Type B pancreatic cell (in vitro differentiated cells): ENCODE measurements at regions not wholly inside any gene's neighbourhood (a gene's known extent, or its start where the extent isn't known, plus 50 kb on each side); places are given as distances from the start of the nearest gene placed in this dataset.

Experiments
- DNase-seq: peaks from one replicate; pipeline ENCODE4 v3.0.0; 2021; ENCODE audit warnings: mixed read lengths; ENCODE audit not compliant: unreplicated experiment; ENCODE audit errors: extremely low spot score
- H3K27ac Mint-ChIP-seq: 2 replicates; pipeline ENCODE4 v1.8.0; 2021; ENCODE audit warnings: mild to moderate bottlenecking, mixed read lengths
- H3K27me3 Mint-ChIP-seq: 2 replicates; pipeline ENCODE4 v1.8.0; 2021; ENCODE audit warnings: mixed read lengths
- H3K36me3 Mint-ChIP-seq: 2 replicates; pipeline ENCODE4 v1.8.0; 2021; ENCODE audit warnings: mixed read lengths
- H3K4me1 Mint-ChIP-seq: one replicate; pipeline ENCODE4 v1.8.0; 2021; ENCODE audit warnings: mixed read lengths; ENCODE audit not compliant: unreplicated experiment
- H3K4me3 Mint-ChIP-seq: 2 replicates; pipeline ENCODE4 v1.8.0; 2021; ENCODE audit warnings: mild to moderate bottlenecking, mixed read lengths
- H3K9me3 Mint-ChIP-seq: 2 replicates; pipeline ENCODE4 v1.8.0; 2021; ENCODE audit warnings: mixed read lengths
- TF ChIP-seq, protein P1 (sequence below): fragments of 200-600 bp; sonication (generic); conservative IDR thresholded peaks from 2 replicates; pipeline ENCODE4 v1.5.0; 2021; ENCODE audit warnings: antibody characterized with exemption, mild to moderate bottlenecking

DNA sequence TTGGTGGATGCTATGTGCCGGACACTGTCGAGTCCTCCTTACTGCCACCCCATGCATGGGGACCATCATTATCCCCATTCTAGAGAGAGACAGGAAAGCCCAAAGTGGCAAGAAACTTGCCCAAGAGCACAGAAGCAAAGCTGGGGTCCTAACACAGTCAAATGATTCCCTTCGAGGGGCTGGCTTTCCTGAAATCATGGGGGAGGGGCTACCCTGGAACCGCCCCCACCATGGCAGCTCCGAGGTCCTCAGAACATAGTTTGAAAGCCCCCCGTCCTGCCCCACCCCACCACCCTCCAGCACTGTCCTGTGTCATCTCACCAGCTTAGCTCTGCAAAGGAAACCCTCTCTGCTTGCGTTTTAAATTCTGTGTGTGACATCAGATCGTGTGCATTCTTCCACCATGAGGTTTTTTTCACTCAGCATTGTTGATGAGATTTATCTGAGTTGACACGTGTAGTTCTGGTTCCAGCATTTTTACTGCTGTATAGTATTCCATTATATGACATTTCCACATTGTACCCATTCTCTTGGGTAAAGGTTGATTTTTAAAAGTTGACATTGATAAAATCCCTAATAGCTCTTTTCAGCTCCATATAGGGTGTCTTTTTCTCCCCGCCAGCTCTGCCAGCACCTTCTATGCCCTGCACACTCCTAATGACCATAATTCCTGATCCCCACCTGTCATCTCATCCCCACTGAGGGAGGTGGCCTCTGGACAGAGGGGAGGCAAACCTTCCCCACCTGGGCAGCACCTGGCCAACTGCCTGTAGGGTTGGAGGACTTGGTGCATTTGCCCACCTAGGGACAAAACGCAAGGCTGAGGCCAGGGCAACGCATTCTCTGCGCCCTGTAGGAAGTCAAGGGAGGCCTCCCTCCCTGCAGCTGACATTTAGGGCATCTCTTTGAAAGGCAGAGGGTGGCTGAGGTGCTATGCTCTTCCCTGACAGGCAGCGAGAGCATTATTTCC is 100.2 kb upstream of the GPR26 start:
- Mint-ChIP-seq H3K4me1 (no peaks in the 10 kb centered on the region), H3K27ac (no peak overlapping the region), H3K9me3 (no peaks in the 10 kb centered on the region), H3K27me3 (peaks cover 49% of the 10 kb centered on the region), H3K36me3 (no peaks in the 10 kb centered on the region), H3K4me3 (no peak overlapping the region)
- peak; percentile 49 for DNase-seq
- TF ChIP-seq, protein P1, sequence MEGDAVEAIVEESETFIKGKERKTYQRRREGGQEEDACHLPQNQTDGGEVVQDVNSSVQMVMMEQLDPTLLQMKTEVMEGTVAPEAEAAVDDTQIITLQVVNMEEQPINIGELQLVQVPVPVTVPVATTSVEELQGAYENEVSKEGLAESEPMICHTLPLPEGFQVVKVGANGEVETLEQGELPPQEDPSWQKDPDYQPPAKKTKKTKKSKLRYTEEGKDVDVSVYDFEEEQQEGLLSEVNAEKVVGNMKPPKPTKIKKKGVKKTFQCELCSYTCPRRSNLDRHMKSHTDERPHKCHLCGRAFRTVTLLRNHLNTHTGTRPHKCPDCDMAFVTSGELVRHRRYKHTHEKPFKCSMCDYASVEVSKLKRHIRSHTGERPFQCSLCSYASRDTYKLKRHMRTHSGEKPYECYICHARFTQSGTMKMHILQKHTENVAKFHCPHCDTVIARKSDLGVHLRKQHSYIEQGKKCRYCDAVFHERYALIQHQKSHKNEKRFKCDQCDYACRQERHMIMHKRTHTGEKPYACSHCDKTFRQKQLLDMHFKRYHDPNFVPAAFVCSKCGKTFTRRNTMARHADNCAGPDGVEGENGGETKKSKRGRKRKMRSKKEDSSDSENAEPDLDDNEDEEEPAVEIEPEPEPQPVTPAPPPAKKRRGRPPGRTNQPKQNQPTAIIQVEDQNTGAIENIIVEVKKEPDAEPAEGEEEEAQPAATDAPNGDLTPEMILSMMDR: no peak

DNA sequence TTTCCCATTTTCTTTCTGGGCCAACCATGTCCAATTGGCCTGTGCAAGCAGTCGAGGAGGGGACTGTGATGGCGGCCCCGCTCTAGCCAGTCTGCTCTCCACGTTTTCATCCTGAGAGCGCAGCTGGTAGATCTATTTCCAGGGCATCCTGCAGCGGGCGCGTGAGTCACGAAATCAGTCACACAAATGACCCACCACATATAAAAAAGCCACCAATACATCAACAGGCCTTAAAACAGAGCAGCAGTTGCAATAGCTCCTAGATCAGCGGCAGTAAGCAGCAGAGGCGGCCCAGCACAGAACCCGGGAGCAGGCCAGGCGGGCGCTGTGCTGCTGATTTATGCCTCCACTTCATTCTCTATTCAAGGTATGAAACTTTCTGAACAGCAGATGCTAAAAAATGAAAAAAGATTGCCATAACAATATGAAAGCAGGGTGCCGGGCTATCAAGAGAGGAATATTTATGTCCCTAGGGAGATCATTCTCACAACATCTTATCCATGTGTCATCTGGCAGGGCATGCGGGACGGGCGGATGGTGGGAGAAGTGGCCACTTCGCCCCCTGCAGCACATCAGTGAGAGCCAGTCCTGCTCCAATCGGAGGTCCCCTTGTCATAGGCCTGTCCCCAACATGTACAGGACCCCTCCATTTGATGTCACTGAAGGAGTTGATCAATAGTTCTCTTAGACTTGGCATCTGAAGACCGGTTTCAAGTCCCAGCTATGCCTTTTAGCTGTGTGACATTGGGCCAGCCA is 98.0 kb upstream of the GPR26 start:
- H3K4me3 Mint-ChIP-seq: no peak overlapping the region
- TF ChIP-seq, protein P1: no peak
- no peak overlapping the region for H3K27ac Mint-ChIP-seq
- no peaks in the 10 kb centered on the region for H3K4me1 Mint-ChIP-seq
- no peaks in the 10 kb centered on the region for H3K36me3 Mint-ChIP-seq
- no peaks in the 10 kb centered on the region for H3K9me3 Mint-ChIP-seq
- peak; percentile 32 for DNase-seq
- H3K27me3 Mint-ChIP-seq: peaks cover 48% of the 10 kb centered on the region

DNA sequence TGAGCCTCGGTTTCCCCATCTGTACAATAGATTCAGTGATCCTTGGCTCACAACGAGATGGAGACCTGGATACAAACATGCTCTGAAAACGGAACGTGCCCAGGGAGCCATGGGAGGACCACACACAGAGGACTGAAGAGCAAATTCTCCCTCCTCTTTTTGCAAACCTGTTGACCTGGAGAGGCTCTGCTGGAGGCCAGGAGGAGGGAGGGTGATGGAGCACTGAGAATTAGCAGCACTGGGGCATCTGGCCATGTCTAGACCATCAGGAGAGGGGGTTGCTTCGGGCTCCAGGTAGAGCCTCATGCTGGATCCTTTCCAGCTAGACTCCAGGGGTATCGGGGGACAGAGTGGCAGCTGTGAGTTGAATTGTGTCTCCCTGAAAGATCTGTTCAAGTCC is 97.4 kb upstream of the GPR26 start:
- no peak overlapping the region for H3K4me3 Mint-ChIP-seq

DNA sequence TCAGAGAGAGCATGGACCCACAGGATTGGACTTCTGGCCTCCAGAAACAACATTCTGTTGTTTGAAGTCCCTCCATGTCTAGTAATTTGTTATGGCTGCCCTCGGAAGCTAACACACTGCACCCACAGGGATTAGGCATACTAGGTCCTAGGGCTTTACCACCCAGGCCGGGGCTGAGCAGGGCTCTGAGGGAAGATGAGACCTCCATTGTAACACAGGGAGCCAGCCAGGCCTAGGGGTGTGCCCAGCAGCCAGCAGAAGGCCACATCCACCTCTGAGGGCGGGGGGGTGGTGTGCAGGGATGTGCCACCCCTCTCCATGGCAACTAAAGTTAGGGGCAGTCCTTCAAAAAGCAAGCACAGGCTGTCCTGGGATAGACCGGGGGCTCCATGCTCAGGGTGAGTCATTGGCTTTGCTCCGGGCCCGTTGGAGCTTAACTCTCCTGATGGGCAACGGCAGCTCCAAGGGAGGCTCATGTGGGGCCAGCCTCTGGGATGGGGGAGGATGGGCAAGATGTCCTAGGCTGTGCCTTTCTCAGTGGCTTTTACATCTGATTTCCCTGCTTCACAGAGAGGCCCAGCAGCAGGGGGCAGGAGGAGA is 96.6 kb upstream of the GPR26 start:
- Mint-ChIP-seq H3K9me3 (no peaks in the 10 kb centered on the region), H3K36me3 (no peaks in the 10 kb centered on the region), H3K27me3 (peaks cover 59% of the 10 kb centered on the region), H3K4me1 (no peaks in the 10 kb centered on the region), H3K4me3 (no peak overlapping the region), H3K27ac (no peak overlapping the region)
- DNase-seq: peak; percentile 58
- TF ChIP-seq, protein P1: no peak

More for the DNA sequence above, 97.4 kb upstream of the GPR26 start:
- Mint-ChIP-seq H3K9me3 (no peaks in the 10 kb centered on the region), H3K27me3 (peaks cover 54% of the 10 kb centered on the region), H3K27ac (no peak overlapping the region), H3K4me1 (no peaks in the 10 kb centered on the region), H3K36me3 (no peaks in the 10 kb centered on the region)
- peak; percentile 8 for DNase-seq
- TF ChIP-seq, protein P1: no peak

DNA sequence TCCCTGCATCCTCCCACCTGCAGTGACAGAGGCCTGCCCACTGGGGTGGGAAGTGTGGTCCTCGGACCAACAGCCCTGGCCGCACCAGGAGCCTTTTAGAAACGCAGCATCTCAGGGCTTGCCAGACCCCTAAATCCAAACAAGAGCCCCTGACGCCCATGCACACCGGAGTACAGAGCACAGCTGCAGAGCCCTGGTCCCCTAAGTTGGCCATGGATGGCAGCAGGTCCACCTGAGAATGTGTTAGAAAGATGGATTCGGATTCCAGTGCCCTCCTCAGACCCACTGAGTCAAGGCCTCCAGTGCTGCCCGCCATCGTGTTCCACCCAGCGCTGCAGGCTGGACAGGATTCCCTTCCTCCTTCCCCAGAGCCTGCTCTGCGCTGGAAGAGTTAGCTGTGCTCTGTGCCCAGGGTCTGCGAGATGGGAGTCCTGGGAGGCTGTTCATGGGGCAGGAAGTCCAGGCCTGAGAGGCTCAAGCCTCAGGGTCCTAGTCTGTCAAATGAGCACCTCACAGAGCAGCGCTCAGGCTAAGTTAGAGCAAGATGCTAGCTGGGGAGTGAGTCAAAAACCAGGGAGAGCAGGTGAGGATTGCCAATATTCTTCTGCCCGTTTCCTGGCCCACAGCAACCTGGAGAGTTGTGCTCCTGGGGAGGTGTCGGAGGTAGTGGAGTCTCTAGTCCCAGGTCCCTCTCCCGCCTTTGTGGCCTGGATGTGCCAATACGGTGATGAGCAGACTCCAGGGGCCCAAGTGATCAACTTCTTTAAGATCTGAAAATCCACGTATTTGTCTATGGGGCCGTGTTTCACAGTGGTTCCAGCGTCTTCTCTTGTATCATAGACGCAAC is 95.9 kb upstream of the GPR26 start:
- Mint-ChIP-seq H3K27me3 (peaks cover 66% of the 10 kb centered on the region), H3K9me3 (no peaks in the 10 kb centered on the region), H3K4me3 (no peak overlapping the region), H3K27ac (no peak overlapping the region), H3K36me3 (no peaks in the 10 kb centered on the region), H3K4me1 (no peaks in the 10 kb centered on the region)
- DNase-seq: no peak
- TF ChIP-seq, protein P1: no peak
